IMR-90 (cell line): ENCODE measurements at regions not wholly inside any gene's neighbourhood (a gene's known extent, or its start where the extent isn't known, plus 50 kb on each side); places are given as distances from the start of the nearest gene placed in this dataset.

Experiments used
- ATAC-seq: fragments of 200-7000 bp; cut with Tn5 transposase; 2 replicates; pipeline ENCODE4 v1.9.1; 2020; ENCODE audit warnings: low read depth, mild to moderate bottlenecking, moderate library complexity
- BruUV-seq: library from RNA; stranded (reverse); fragments of 400-500 nt; replicated peaks from 2 replicates; lab custom pipeline; 2021; lab: Mats Ljungman, UMichigan
- CTCF ChIA-PET: fragments of 300-600 bp; formaldehyde crosslinking; extraction: SDS; loops from one replicate; lab custom pipeline; 2021; ENCODE audit warnings: antibody characterized with exemption; lab: Yijun Ruan, JAX
- POLR2A ChIA-PET: fragments of 300-600 bp; sonication (Branson Sonifier 250); formaldehyde crosslinking; loops from one replicate; lab custom pipeline; 2022; ENCODE audit warnings: antibody characterized with exemption; ENCODE audit not compliant: unreplicated experiment; lab: Charles Lee
- DNase-seq: peaks from one replicate; pipeline ENCODE4 v3.0.0; 2013
- H2AFZ ChIP-seq: replicated peaks from 2 replicates; pipeline ENCODE3; 2013; ENCODE audit warnings: low read length, mild to moderate bottlenecking; ENCODE audit not compliant: poor library complexity
- H2AK5ac ChIP-seq: 2 replicates; pipeline ENCODE4 v1.6.1; 2013; ENCODE audit warnings: low read depth, low read length, inconsistent platforms
- H2AK9ac ChIP-seq: replicated peaks from 2 replicates; pipeline ENCODE3; 2013; ENCODE audit warnings: mild to moderate bottlenecking, low read depth, low read length, moderate library complexity; ENCODE audit not compliant: poor library complexity
- H2BK120ac ChIP-seq: 2 replicates; pipeline ENCODE4 v1.6.1; 2013; ENCODE audit warnings: low read depth, low read length, inconsistent platforms
- H2BK15ac ChIP-seq: 3 replicates; pipeline ENCODE4 v1.6.1; 2013; ENCODE audit warnings: low read depth, low read length, inconsistent platforms
- H2BK20ac ChIP-seq: 2 replicates; pipeline ENCODE4 v1.6.1; 2013; ENCODE audit warnings: low read depth, mild to moderate bottlenecking, inconsistent platforms, low read length, moderate library complexity
- H2BK5ac ChIP-seq: 2 replicates; pipeline ENCODE4 v1.6.1; 2013; ENCODE audit warnings: mild to moderate bottlenecking, low read depth, low read length, inconsistent platforms; ENCODE audit not compliant: poor library complexity, severe bottlenecking
- H3K14ac ChIP-seq: replicated peaks from 2 replicates; pipeline ENCODE4 v1.6.1; 2013; ENCODE audit warnings: low read depth, low read length, inconsistent platforms
- H3K18ac ChIP-seq: 2 replicates; pipeline ENCODE4 v1.6.1; 2013; ENCODE audit warnings: low read depth, low read length, control low read depth
- H3K23ac ChIP-seq: 2 replicates; pipeline ENCODE4 v1.6.1; 2013; ENCODE audit warnings: low read depth, low read length, inconsistent platforms
- H3K27ac ChIP-seq: 2 replicates; pipeline ENCODE4 v1.5.1; 2013; ENCODE audit warnings: mild to moderate bottlenecking, control low read depth, low read length; ENCODE audit not compliant: insufficient read depth
- H3K27me3 ChIP-seq: 2 replicates; pipeline ENCODE4 v1.6.1; 2013; ENCODE audit warnings: low read length; ENCODE audit not compliant: control insufficient read depth, insufficient read depth
- H3K36me3 ChIP-seq: 2 replicates; pipeline ENCODE4 v1.6.1; 2013; ENCODE audit warnings: low read length, mixed read lengths; ENCODE audit not compliant: control insufficient read depth, insufficient read depth
- H3K4ac ChIP-seq: 2 replicates; pipeline ENCODE4 v1.6.1; 2013; ENCODE audit warnings: low read depth, low read length, inconsistent platforms
- H3K4me1 ChIP-seq: 2 replicates; pipeline ENCODE4 v1.6.1; 2013; ENCODE audit warnings: low read length, mixed read lengths; ENCODE audit not compliant: control insufficient read depth, insufficient read depth
- H3K4me2 ChIP-seq: 2 replicates; pipeline ENCODE4 v1.6.1; 2013; ENCODE audit warnings: low read depth, mild to moderate bottlenecking, control low read depth, low read length, moderate library complexity
- H3K4me3 ChIP-seq: 2 replicates; pipeline ENCODE4 v1.5.1; 2013; ENCODE audit warnings: low read depth, mild to moderate bottlenecking, control low read depth, low read length, moderate library complexity; ENCODE audit not compliant: insufficient read depth
- H3K56ac ChIP-seq: 2 replicates; pipeline ENCODE4 v1.6.1; 2013; ENCODE audit warnings: low read length, inconsistent platforms; ENCODE audit not compliant: insufficient read depth; ENCODE audit errors: extremely low read depth
- H3K79me1 ChIP-seq, 2 experiments: 2 replicates each; pipeline ENCODE4 v1.6.1; 2013; ENCODE audit warnings: low read length in 2 of 2, inconsistent platforms in 1 of 2, low read depth in 1 of 2
- H3K9ac ChIP-seq: 2 replicates; pipeline ENCODE4 v1.6.1; 2013; ENCODE audit warnings: low read depth, low read length, control low read depth
- H3K9me1 ChIP-seq: 2 replicates; pipeline ENCODE4 v1.6.1; 2013; ENCODE audit warnings: low read length, inconsistent platforms; ENCODE audit not compliant: insufficient read depth
- H3K9me3 ChIP-seq: 2 replicates; pipeline ENCODE4 v1.6.1; 2013; ENCODE audit warnings: low read length; ENCODE audit not compliant: control insufficient read depth, insufficient read depth
- H4K20me1 ChIP-seq: 2 replicates; pipeline ENCODE4 v1.6.1; 2013; ENCODE audit warnings: low read length, inconsistent platforms; ENCODE audit not compliant: insufficient read depth
- H4K5ac ChIP-seq: 2 replicates; pipeline ENCODE4 v1.6.1; 2013; ENCODE audit warnings: mild to moderate bottlenecking, low read depth, low read length, control low read depth
- H4K8ac ChIP-seq, 2 experiments: 2 replicates each; pipeline ENCODE4 v1.6.1; 2013; ENCODE audit warnings: low read depth in 2 of 2, low read length in 2 of 2, control low read depth in 1 of 2, inconsistent platforms in 1 of 2
- H4K91ac ChIP-seq: 2 replicates; pipeline ENCODE4 v1.6.1; 2013; ENCODE audit warnings: low read depth, low read length, inconsistent platforms; ENCODE audit not compliant: insufficient read depth
- BHLHE40 ChIP-seq: fragments of 150-350 bp; IDR thresholded peaks from 2 replicates; pipeline ENCODE4 v1.6.1; 2016; ENCODE audit warnings: mild to moderate bottlenecking, low read depth, low read length
- CHD1 ChIP-seq: IDR thresholded peaks from 2 replicates; pipeline ENCODE4 v1.6.1; 2012; ENCODE audit warnings: low read depth, low read length, improper control_type of control experiment
- MAFK ChIP-seq: IDR thresholded peaks from 2 replicates; pipeline ENCODE4 v1.6.1; 2012; ENCODE audit warnings: low read depth, low read length, improper control_type of control experiment
- NFE2L2 ChIP-seq: fragments of 150-350 bp; IDR thresholded peaks from 2 replicates; pipeline ENCODE4 v1.6.1; 2016; ENCODE audit warnings: low read depth, mild to moderate bottlenecking, low read length
- RFX5 ChIP-seq: IDR thresholded peaks from 2 replicates; pipeline ENCODE4 v1.8.0; 2012; ENCODE audit warnings: low read depth, mild to moderate bottlenecking, low read length, moderate library complexity
- USF2 ChIP-seq: fragments of 150-350 bp; IDR thresholded peaks from 2 replicates; pipeline ENCODE4 v1.6.1; 2017; ENCODE audit warnings: mild to moderate bottlenecking, antibody characterized with exemption, low read length, low read depth
- WGBS, 2 experiments: methylation state at CpG; one replicate each; pipeline versions ENCODE4 v1.1.5 to v1.1.7; 2013; ENCODE audit warnings: missing lambda C conversion rate in 2 of 2; ENCODE audit not compliant: insufficient read length in 1 of 2; ENCODE audit errors: extremely low coverage in 2 of 2; 5-methylcytosine and 5-hydroxymethylcytosine counted together
- dilution Hi-C: fragments of 300-500 bp; cut with HindIII; formaldehyde crosslinking; loops from one replicate; pipeline ENCODE4 v1.14.3; 2018; ENCODE audit warnings: low sequenced_read_pairs; ENCODE audit not compliant: unreplicated experiment
- in situ Hi-C: fragments of 300-500 bp; cut with MboI; formaldehyde crosslinking; loops from 3 replicates; pipeline ENCODE4 v1.14.3; 2019; ENCODE audit warnings: low sequenced_read_pairs, inconsistent platforms, mixed read lengths
- intact Hi-C: fragments of 100-400 bp; cut with micrococcal nuclease; formaldehyde crosslinking; loops from 2 replicates; pipeline ENCODE4 v1.10.0; 2022

GRCh38 chr10:6763001-6763400 lies 182.9 kb upstream of the PRKCQ start:
- H3K56ac ChIP-seq, result no peak overlapping the region
- H3K4me3 ChIP-seq, result no peak overlapping the region
- intact Hi-C loops, result no loop called here
- no peak overlapping the region for H3K23ac ChIP-seq
- H4K20me1 ChIP-seq, result no peaks in the 10 kb centered on the region
- peaks cover 13% of the 10 kb centered on the region for H3K4me1 ChIP-seq
- no peak overlapping the region for H4K5ac ChIP-seq
- no peak overlapping the region for H2AFZ ChIP-seq
- no peak overlapping the region for H3K4ac ChIP-seq
- ChIA-PET POLR2A (no interaction called here), CTCF (no interaction called here)
- H3K18ac ChIP-seq, result no peak overlapping the region
- H3K9me3 ChIP-seq, result no peaks in the 10 kb centered on the region
- no peak for ATAC-seq
- H3K79me1 ChIP-seq, result peaks cover 0 to 3% of the 10 kb centered on the region in 2 experiments; a peak in 1 of 4 replicates
- no peaks in the 10 kb centered on the region for H3K27me3 ChIP-seq
- dilution Hi-C loops, result no loop called here
- no peak overlapping the region for H2AK5ac ChIP-seq
- no peak overlapping the region for H3K4me2 ChIP-seq
- H3K36me3 ChIP-seq, result no peaks in the 10 kb centered on the region
- DNase-seq, result no peak
- no peak overlapping the region for H2AK9ac ChIP-seq
- no peak overlapping the region for H2BK5ac ChIP-seq
- H4K8ac ChIP-seq, result no peak overlapping the region
- no peak overlapping the region for H3K14ac ChIP-seq
- H2BK20ac ChIP-seq, result no peak overlapping the region
- WGBS, 2 experiments, result no CpG with 5 or more reads among the region's 5 CpGs
- TF ChIP-seq MAFK, result no peak
- no peak for TF ChIP-seq BHLHE40
- no peak for TF ChIP-seq CHD1
- TF ChIP-seq RFX5, result no peak
- TF ChIP-seq USF2, result no peak
- no peak for TF ChIP-seq NFE2L2
- in situ Hi-C loops, result loop anchor here (25.0 kb wide), 1 partner anchor 626 kb away; no protein-coding TSS in a partner anchor
- no TSS peak for BruUV-seq
- H3K27ac ChIP-seq, result no peak overlapping the region
- no peak overlapping the region for H2BK15ac ChIP-seq
- peaks cover 10% of the 10 kb centered on the region for H3K9me1 ChIP-seq
- H3K9ac ChIP-seq, result no peak overlapping the region
- H2BK120ac ChIP-seq, result no peak overlapping the region
- no peak overlapping the region for H4K91ac ChIP-seq
